ENCODE measurements at regions not wholly inside any gene's neighbourhood (a gene's known extent, or its start where the extent isn't known, plus 50 kb on each side); places are given as distances from the start of the nearest gene placed in this dataset.

DNA sequence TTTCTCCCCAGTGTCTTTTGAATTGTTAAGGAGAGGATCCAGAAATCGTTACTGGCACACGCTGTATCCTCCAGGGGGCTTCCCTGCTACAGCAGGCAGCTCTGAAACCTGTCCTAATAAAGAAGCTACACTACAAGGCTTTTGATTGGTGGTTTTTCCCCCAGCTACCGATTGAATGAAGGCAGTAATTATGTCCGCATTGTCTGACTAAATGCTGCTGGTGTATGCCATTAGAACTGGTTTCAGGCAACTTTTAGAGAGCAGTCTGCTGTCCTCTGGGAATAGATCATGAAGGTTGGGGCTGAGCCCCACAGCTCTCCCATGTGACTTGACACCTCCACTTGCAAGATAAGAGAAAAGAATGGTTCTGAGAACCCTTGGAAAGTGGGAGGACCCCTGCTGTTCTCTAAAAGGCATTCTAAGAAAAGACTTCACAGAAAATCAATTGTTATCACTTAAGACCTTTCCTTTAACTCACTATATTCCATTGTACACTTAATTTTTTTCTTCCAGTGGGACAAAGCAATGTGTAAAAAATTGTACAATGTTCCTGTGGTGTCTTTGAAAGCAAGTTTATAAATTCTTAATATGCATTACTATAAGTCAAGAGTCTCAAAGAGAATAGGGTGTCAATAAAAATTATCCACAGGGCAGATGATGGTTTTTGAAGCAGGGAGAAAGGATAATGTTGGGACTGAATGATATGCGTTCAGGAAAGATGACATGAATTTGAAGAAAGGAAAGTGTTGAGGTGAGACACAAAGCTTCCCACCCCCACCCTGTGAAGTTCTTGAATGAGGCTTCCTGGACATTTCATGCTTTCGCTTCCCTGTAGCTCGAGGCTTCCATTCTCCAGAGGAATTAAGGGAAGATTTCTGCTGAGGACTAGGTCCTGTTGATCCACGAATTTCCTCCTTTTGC lies 53.0 kb upstream of the DAZL start:
- Histone ChIP-seq H3K27ac (ENCODE audit: low read depth, low read length, severe bottlenecking) (no peak overlapping the region), H3K36me3 (ENCODE audit: control insufficient read depth, insufficient read depth, low read length) (no peaks in the 10 kb centered on the region), H3K4me1 (ENCODE audit: control insufficient read depth, insufficient read depth, low read length, poor library complexity, severe bottlenecking) (no peaks in the 10 kb centered on the region), H3K9me3 (ENCODE audit: control insufficient read depth, low read length) (no peaks in the 10 kb centered on the region), H3K4me3 (ENCODE audit: extremely low read depth, insufficient read depth, low read length, poor library complexity, severe bottlenecking) (no peak overlapping the region)
- WGBS, 2 experiments (ENCODE audit: insufficient coverage in 2 of 2): 9 to 56% methylated on average over 3 to 5 of the region's 8 CpGs

GRCh38 chr3:16658925-16659793 lies 53.9 kb upstream of the DAZL start:
- no peak overlapping the region for H3K27ac ChIP-seq (ENCODE audit: low read depth, low read length, severe bottlenecking)
- H3K9me3 ChIP-seq (ENCODE audit: control insufficient read depth, low read length): no peaks in the 10 kb centered on the region
- WGBS, 2 experiments (ENCODE audit: insufficient coverage in 2 of 2): 80 to 100% methylated on average over 1 to 3 of the region's 3 CpGs
- no peaks in the 10 kb centered on the region for H3K4me1 ChIP-seq (ENCODE audit: control insufficient read depth, insufficient read depth, low read length, poor library complexity, severe bottlenecking)
- no peak overlapping the region for H3K4me3 ChIP-seq (ENCODE audit: extremely low read depth, insufficient read depth, low read length, poor library complexity, severe bottlenecking)
- no peaks in the 10 kb centered on the region for H3K36me3 ChIP-seq (ENCODE audit: control insufficient read depth, insufficient read depth, low read length)

DNA sequence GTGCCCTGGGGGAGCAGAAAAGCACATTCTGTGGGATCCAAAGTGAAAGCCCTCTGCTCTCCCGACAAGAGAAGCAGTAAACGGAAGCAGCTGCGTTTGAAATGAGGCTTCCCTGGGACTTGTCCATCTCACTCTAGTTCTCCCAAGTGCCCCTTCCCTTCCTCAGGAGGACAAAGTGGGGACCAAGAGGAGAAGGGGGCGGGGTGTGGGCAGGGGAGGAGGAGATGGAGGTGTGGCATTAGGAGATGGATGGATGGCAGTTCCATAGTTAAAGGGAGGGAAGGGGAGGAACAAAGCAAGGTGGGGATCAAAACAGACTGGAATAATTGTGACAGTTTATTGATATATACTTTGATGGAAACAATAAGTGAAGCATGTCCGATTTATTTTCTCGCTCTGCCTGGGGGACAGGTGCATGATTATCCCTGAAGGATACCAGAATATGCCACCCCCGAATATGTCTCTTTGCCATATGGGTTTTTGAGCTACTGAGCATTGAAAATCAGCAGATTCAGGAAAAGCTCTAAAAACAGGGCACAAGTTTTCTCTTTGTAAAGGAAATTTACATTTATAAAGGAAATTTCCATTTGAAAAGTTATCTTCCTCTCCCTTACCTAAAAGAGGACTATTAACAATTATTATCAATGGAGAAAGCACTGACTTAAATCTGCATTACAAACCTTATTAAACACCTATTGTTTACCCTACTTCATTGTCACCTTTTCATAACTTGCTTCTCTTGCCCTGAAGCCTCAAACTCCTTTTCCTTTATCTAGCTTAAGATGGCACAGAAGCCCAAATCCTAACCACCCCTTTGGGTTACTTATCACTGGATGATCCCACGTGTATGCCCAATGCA lies 58.9 kb upstream of the DAZL start:
- Histone ChIP-seq H3K27ac (ENCODE audit: low read depth, low read length, severe bottlenecking) (no peak overlapping the region), H3K36me3 (ENCODE audit: control insufficient read depth, insufficient read depth, low read length) (no peaks in the 10 kb centered on the region), H3K4me1 (ENCODE audit: control insufficient read depth, insufficient read depth, low read length, poor library complexity, severe bottlenecking) (no peaks in the 10 kb centered on the region), H3K4me3 (ENCODE audit: extremely low read depth, insufficient read depth, low read length, poor library complexity, severe bottlenecking) (no peak overlapping the region), H3K9me3 (ENCODE audit: control insufficient read depth, low read length) (no peaks in the 10 kb centered on the region)
- 66 to 76% methylated on average over 5 of the region's 8 CpGs for WGBS, 2 experiments (ENCODE audit: insufficient coverage in 2 of 2)

GRCh38 chr3:16665282-16665741 lies 60.1 kb upstream of the DAZL start:
- Histone ChIP-seq H3K27ac (ENCODE audit: low read depth, low read length, severe bottlenecking) (peak overlapping the region; percentile 52), H3K36me3 (ENCODE audit: control insufficient read depth, insufficient read depth, low read length) (no peaks in the 10 kb centered on the region), H3K4me1 (ENCODE audit: control insufficient read depth, insufficient read depth, low read length, poor library complexity, severe bottlenecking) (no peaks in the 10 kb centered on the region), H3K9me3 (ENCODE audit: control insufficient read depth, low read length) (no peaks in the 10 kb centered on the region), H3K4me3 (ENCODE audit: extremely low read depth, insufficient read depth, low read length, poor library complexity, severe bottlenecking) (no peak overlapping the region)
- 65 to 71% methylated on average over 3 to 6 of the region's 6 CpGs for WGBS, 2 experiments (ENCODE audit: insufficient coverage in 2 of 2)

DNA sequence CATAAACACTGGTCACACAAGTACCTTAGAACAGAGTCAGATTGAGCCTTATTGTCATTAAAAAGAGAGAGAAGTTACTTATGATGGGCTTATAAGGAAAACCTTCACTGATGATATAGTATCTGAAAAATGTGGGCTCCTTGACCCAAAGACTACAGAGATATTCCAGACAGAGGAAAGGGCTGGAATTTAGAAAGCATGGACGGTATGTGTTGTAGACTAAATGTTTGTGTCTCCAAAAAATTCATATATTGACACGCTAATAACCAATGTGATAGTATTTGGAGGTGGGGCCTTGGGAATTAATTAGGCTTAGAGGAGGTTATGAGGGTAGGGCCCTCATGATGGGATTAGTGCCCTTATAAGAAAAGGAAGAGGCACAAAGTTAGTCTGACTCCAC lies 61.0 kb upstream of the DAZL start:
- no peak overlapping the region for H3K4me3 ChIP-seq (ENCODE audit: extremely low read depth, insufficient read depth, low read length, poor library complexity, severe bottlenecking)
- H3K27ac ChIP-seq (ENCODE audit: low read depth, low read length, severe bottlenecking): no peak overlapping the region
- 94% methylated on average over 2 of the region's 2 CpGs; no CpG with 5 or more reads in 1 of the 2 experiments for WGBS, 2 experiments (ENCODE audit: insufficient coverage in 2 of 2)
- H3K36me3 ChIP-seq (ENCODE audit: control insufficient read depth, insufficient read depth, low read length): no peaks in the 10 kb centered on the region
- H3K9me3 ChIP-seq (ENCODE audit: control insufficient read depth, low read length): no peaks in the 10 kb centered on the region
- H3K4me1 ChIP-seq (ENCODE audit: control insufficient read depth, insufficient read depth, low read length, poor library complexity, severe bottlenecking): no peaks in the 10 kb centered on the region

DNA sequence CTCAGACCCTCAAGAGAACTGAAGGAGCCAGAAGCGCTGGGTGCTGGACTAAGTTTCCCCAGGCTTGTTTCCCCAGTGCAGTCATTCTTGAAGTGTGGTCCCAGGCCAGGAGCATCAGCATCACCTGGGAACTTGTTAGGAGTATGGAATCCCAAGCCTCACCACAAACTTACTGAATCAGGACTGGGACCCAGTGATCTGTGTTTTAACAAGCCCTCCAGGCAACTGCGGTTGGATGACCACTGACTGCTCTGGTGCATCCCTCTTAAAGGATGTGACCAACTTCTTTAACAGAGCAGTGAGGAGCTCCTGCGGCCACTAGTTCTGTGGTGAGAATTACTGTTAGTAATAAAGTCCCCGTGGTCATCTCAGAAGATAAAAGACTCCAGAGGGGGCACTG lies 62.4 kb upstream of the DAZL start:
- WGBS, 2 experiments (ENCODE audit: insufficient coverage in 2 of 2): 80 to 85% methylated on average over 3 to 4 of the region's 4 CpGs
- Histone ChIP-seq H3K27ac (ENCODE audit: low read depth, low read length, severe bottlenecking) (no peak overlapping the region), H3K4me1 (ENCODE audit: control insufficient read depth, insufficient read depth, low read length, poor library complexity, severe bottlenecking) (no peaks in the 10 kb centered on the region), H3K9me3 (ENCODE audit: control insufficient read depth, low read length) (no peaks in the 10 kb centered on the region), H3K4me3 (ENCODE audit: extremely low read depth, insufficient read depth, low read length, poor library complexity, severe bottlenecking) (no peak overlapping the region), H3K36me3 (ENCODE audit: control insufficient read depth, insufficient read depth, low read length) (no peaks in the 10 kb centered on the region)

- H3K4me1 ChIP-seq (ENCODE audit: control insufficient read depth, insufficient read depth, low read length, poor library complexity, severe bottlenecking): no peaks in the 10 kb centered on the region
- no peaks in the 10 kb centered on the region for H3K36me3 ChIP-seq (ENCODE audit: control insufficient read depth, insufficient read depth, low read length)
- 94 to 100% methylated on average over 1 to 3 of the region's 5 CpGs for WGBS, 2 experiments (ENCODE audit: insufficient coverage in 2 of 2)
- no peak overlapping the region for H3K4me3 ChIP-seq (ENCODE audit: extremely low read depth, insufficient read depth, low read length, poor library complexity, severe bottlenecking)
- no peaks in the 10 kb centered on the region for H3K9me3 ChIP-seq (ENCODE audit: control insufficient read depth, low read length)
- H3K27ac ChIP-seq (ENCODE audit: low read depth, low read length, severe bottlenecking): no peak overlapping the region
Measured at GRCh38 chr3:16668776-16669545, 63.7 kb upstream of the DAZL start.

DNA sequence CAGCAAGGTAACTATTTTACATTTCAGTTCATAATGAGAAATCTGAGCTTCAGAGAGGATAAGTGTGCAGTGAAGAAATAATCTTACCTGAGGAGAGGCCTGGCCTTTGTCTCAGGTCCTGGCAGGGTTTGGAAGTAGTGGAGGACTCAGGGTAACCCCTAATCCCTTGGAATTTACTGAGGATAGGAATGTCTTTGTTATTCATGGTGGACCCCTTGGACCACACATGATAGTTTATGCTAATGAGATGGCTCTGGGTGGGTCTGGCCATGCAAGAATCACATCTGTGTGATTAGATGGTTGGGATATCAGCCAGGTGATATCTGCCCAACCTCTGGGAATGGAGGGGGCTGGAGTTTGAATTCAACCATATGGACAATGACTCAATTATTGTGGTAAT lies 65.0 kb upstream of the DAZL start:
- Histone ChIP-seq H3K4me3 (ENCODE audit: extremely low read depth, insufficient read depth, low read length, poor library complexity, severe bottlenecking) (no peak overlapping the region), H3K9me3 (ENCODE audit: control insufficient read depth, low read length) (no peaks in the 10 kb centered on the region), H3K36me3 (ENCODE audit: control insufficient read depth, insufficient read depth, low read length) (no peaks in the 10 kb centered on the region)

DNA sequence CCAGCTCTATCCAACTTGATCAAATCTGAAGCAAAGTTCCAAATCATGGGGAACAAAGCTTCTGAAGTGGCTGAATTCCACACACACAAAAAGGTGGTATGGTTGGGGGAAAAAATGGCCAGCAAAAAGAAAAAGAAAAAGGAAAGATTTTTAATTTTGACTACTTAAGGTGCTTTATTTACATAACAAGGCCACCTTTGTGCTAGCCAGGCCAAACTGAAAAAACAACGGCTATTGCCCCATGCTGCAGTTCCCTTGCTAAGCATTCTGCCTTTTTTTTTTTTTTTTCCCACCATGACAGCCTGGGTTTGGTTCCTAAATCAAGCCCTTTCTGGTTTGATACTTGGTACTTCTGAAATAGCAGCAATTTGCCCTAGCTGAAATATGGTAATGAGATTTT lies 66.5 kb upstream of the DAZL start:
- Histone ChIP-seq H3K36me3 (ENCODE audit: control insufficient read depth, insufficient read depth, low read length) (no peaks in the 10 kb centered on the region), H3K4me1 (ENCODE audit: control insufficient read depth, insufficient read depth, low read length, poor library complexity, severe bottlenecking) (no peaks in the 10 kb centered on the region), H3K27ac (ENCODE audit: low read depth, low read length, severe bottlenecking) (no peak overlapping the region), H3K9me3 (ENCODE audit: control insufficient read depth, low read length) (peaks cover 10% of the 10 kb centered on the region), H3K4me3 (ENCODE audit: extremely low read depth, insufficient read depth, low read length, poor library complexity, severe bottlenecking) (no peak overlapping the region)
- WGBS, 2 experiments (ENCODE audit: insufficient coverage in 2 of 2): 33 to 56% methylated on average over 1 of the region's 1 CpG

More for the DNA sequence above, 65.0 kb upstream of the DAZL start:
- no peaks in the 10 kb centered on the region for H3K4me1 ChIP-seq (ENCODE audit: control insufficient read depth, insufficient read depth, low read length, poor library complexity, severe bottlenecking)
- H3K27ac ChIP-seq (ENCODE audit: low read depth, low read length, severe bottlenecking): no peak overlapping the region

DNA sequence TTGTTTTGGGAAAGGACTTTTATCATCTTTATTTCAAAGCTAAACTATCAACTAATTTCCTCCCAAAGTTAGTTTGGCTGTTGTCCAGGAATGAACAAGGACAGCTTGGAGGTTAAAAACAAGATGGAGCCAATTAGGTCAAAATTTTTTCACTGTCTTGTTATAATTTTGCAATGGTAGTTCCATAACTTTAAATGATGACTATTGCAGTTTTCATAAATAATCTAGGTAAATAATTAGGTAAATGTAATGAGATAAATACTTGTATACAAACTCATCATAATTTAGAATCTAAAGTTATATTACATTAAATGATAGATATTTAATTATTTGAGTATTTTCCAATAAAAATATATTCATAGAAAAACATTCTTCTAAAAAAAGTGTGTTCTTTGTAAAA lies 68.3 kb upstream of the DAZL start:
- no peak overlapping the region for H3K27ac ChIP-seq (ENCODE audit: low read depth, low read length, severe bottlenecking)
- no peaks in the 10 kb centered on the region for H3K4me1 ChIP-seq (ENCODE audit: control insufficient read depth, insufficient read depth, low read length, poor library complexity, severe bottlenecking)
- peaks cover 10% of the 10 kb centered on the region for H3K9me3 ChIP-seq (ENCODE audit: control insufficient read depth, low read length)
- H3K36me3 ChIP-seq (ENCODE audit: control insufficient read depth, insufficient read depth, low read length): no peaks in the 10 kb centered on the region
- no peak overlapping the region for H3K4me3 ChIP-seq (ENCODE audit: extremely low read depth, insufficient read depth, low read length, poor library complexity, severe bottlenecking)

All from mesodermal cell (in vitro differentiated cells).